Esophagus muscularis mucosa (tissue), 4 donors: ENCODE measurements at regions not wholly inside any gene's neighbourhood (a gene's known extent, or its start where the extent isn't known, plus 50 kb on each side); places are given as distances from the start of the nearest gene placed in this dataset.

Experiments
- DNase-seq: peaks from one replicate; pipeline ENCODE4 v3.0.0-alpha.2; 2017; ENCODE audit errors: extremely low spot score
- H3K27ac ChIP-seq, 4 donors: fragments of 200-600 bp; sonication (generic); replicated peaks in 1 of 4; 1 replicate in 3 of 4; 2 replicates in 1 of 4; pipeline ENCODE4 v1.5.1; 2016 to 2019; ENCODE audit warnings: mild to moderate bottlenecking in 1 of 4
- H3K27me3 ChIP-seq, 4 donors: fragments of 200-600 bp; sonication (generic); one replicate each; pipeline versions ENCODE4 v1.5.1 to v1.6.0; 2016 to 2019
- H3K36me3 ChIP-seq, 4 donors: fragments of 200-600 bp; sonication (generic); one replicate each; pipeline ENCODE4 v1.5.1; 2016 to 2019
- H3K4me1 ChIP-seq, 4 donors: fragments of 200-600 bp; sonication (generic); one replicate each; pipeline ENCODE4 v1.5.1; 2016 to 2019
- H3K4me3 ChIP-seq, 4 donors: fragments of 200-600 bp; sonication (generic); 1 replicate in 2 of 4; 2 replicates in 2 of 4; pipeline ENCODE4 v1.5.1; 2016 to 2019; ENCODE audit warnings: mild to moderate bottlenecking in 4 of 4, moderate library complexity in 1 of 4
- H3K9me3 ChIP-seq, 4 donors: fragments of 200-600 bp; sonication (generic); 1 replicate in 3 of 4; 2 replicates in 1 of 4; pipeline ENCODE4 v1.5.1; 2016 to 2019
- EP300 ChIP-seq: sonication (generic); formaldehyde crosslinking; IDR thresholded peaks from one replicate; pipeline ENCODE4 v1.6.1; 2017; ENCODE audit warnings: antibody characterized with exemption
- POLR2A ChIP-seq: fragments of 450-650 bp; IDR thresholded peaks from one replicate; pipeline ENCODE4 v1.6.1; 2017; ENCODE audit warnings: antibody characterized with exemption, moderate library complexity, mild to moderate bottlenecking, low read depth
- POLR2AphosphoS5 ChIP-seq, 2 donors: sonication (generic); formaldehyde crosslinking; IDR thresholded peaks; one replicate each; pipeline ENCODE4 v1.6.1; 2017; ENCODE audit warnings: antibody characterized with exemption in 2 of 2
- WGBS: methylation state at CpG from one replicate; pipeline ENCODE4 v1.1.5; 2018; 5-methylcytosine and 5-hydroxymethylcytosine counted together
- intact Hi-C: fragments of 100-400 bp; cut with DNase I; formaldehyde crosslinking; loops from one replicate; pipeline ENCODE4 v1.15.1; 2023
- TF ChIP-seq, protein P1 (sequence below), 3 experiments: fragments of 200-600 bp in 2 of 3; fragments of 450-650 bp in 1 of 3; sonication (generic) in 2 of 3; IDR thresholded peaks; one replicate each; pipeline ENCODE4 v1.5.1; 2017 to 2019; ENCODE audit warnings: antibody characterized with exemption in 3 of 3, mild to moderate bottlenecking in 2 of 3, moderate library complexity in 1 of 3

DNA sequence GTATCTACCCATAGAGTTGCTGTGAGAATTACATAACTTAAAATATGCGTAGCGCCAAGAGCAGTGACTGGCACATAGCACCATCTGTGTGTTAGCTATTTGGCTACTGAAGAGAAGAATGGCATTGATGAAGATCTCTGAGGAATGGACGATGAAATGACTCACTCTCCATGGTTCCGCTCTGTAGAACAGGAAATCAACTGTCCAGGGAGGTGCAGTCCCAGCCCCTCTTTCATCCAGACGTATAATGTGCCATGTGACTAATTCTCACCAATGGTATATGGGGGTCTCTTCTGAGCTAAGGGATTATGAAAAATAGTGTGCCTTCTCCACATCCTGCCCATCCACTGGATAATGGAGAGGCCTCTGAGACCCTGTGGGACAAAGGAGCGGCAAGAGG is 254.8 kb downstream of the CYP26B1 start:
- intact Hi-C loops = no loop called here
- H3K36me3 ChIP-seq = no peaks in the 10 kb centered on the region
- TF ChIP-seq POLR2AphosphoS5 (IDR thresholded peaks at IDR 0.05) (no peak), EP300 (no peak), POLR2A (no peak)
- TF ChIP-seq, protein P1, sequence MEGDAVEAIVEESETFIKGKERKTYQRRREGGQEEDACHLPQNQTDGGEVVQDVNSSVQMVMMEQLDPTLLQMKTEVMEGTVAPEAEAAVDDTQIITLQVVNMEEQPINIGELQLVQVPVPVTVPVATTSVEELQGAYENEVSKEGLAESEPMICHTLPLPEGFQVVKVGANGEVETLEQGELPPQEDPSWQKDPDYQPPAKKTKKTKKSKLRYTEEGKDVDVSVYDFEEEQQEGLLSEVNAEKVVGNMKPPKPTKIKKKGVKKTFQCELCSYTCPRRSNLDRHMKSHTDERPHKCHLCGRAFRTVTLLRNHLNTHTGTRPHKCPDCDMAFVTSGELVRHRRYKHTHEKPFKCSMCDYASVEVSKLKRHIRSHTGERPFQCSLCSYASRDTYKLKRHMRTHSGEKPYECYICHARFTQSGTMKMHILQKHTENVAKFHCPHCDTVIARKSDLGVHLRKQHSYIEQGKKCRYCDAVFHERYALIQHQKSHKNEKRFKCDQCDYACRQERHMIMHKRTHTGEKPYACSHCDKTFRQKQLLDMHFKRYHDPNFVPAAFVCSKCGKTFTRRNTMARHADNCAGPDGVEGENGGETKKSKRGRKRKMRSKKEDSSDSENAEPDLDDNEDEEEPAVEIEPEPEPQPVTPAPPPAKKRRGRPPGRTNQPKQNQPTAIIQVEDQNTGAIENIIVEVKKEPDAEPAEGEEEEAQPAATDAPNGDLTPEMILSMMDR (IDR thresholded peaks at IDR 0.05) = no peak
- no peak overlapping the region for H3K4me3 ChIP-seq
- WGBS = 88% methylated on average over 6 of the region's 6 CpGs
- H3K4me1 ChIP-seq = no peaks in the 10 kb centered on the region
- no peak overlapping the region for H3K27ac ChIP-seq
- no peaks in the 10 kb centered on the region for H3K9me3 ChIP-seq
- H3K27me3 ChIP-seq = peaks cover 0 to 16% (median 0%) of the 10 kb centered on the region in 4 donors
- peak; percentile 72 for DNase-seq

DNA sequence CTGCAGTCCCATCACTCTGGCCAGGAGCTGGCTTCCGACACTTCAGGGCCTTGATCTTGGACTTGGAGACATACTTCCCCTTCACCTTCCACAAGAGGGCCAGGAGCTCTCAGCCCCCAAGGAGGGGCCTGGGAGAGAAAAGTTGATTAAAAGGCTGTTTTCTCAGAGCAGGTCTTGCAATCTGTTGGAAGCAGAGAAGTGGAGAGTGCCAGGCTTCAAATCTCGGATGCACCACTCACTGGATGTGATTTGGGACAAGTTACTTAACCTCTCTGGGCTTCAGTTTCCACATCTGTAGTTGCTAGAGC is 255.3 kb downstream of the CYP26B1 start:
- intact Hi-C loops = no loop called here
- TF ChIP-seq EP300 (no peak), POLR2AphosphoS5 (IDR thresholded peaks at IDR 0.05) (no peak), POLR2A (no peak)
- TF ChIP-seq, protein P1 (IDR thresholded peaks at IDR 0.05) = no peak

GRCh38 chr2:71891719-71892422 is 255.8 kb downstream of the CYP26B1 start:
- Histone ChIP-seq H3K9me3 (no peaks in the 10 kb centered on the region), H3K36me3 (no peaks in the 10 kb centered on the region), H3K27me3 (peaks cover 0 to 16% (median 0%) of the 10 kb centered on the region in 4 donors), H3K27ac (no peak overlapping the region), H3K4me3 (no peak overlapping the region), H3K4me1 (no peaks in the 10 kb centered on the region)
- DNase-seq = peak; percentile 53
- WGBS = 88% methylated on average over 6 of the region's 6 CpGs
- no peak for TF ChIP-seq POLR2A
- no peak for TF ChIP-seq POLR2AphosphoS5 (IDR thresholded peaks at IDR 0.05)
- TF ChIP-seq, protein P1 (IDR thresholded peaks at IDR 0.05) = no peak
- no peak for TF ChIP-seq EP300
- intact Hi-C loops = no loop called here

More for the DNA sequence above, 255.3 kb downstream of the CYP26B1 start:
- H3K36me3 ChIP-seq = no peaks in the 10 kb centered on the region
- DNase-seq = peak; percentile 55
- no peaks in the 10 kb centered on the region for H3K4me1 ChIP-seq
- H3K9me3 ChIP-seq = no peaks in the 10 kb centered on the region
- H3K4me3 ChIP-seq = no peak overlapping the region
- peaks cover 0 to 16% (median 0%) of the 10 kb centered on the region in 4 donors for H3K27me3 ChIP-seq
- 85% methylated on average over 2 of the region's 2 CpGs for WGBS
- H3K27ac ChIP-seq = no peak overlapping the region

GRCh38 chr2:71891155-71891554 is 256.5 kb downstream of the CYP26B1 start:
- H3K4me3 ChIP-seq = no peak overlapping the region
- H3K27ac ChIP-seq = no peak overlapping the region
- TF ChIP-seq EP300 (no peak), POLR2AphosphoS5 (IDR thresholded peaks at IDR 0.05) (no peak), POLR2A (no peak)
- TF ChIP-seq, protein P1 (IDR thresholded peaks at IDR 0.05) = no peak
- peak; percentile 60 for DNase-seq
- H3K36me3 ChIP-seq = no peaks in the 10 kb centered on the region
- H3K4me1 ChIP-seq = no peaks in the 10 kb centered on the region
- WGBS = no CpG with 5 or more reads among the region's 5 CpGs
- peaks cover 0 to 3% (median 0%) of the 10 kb centered on the region in 4 donors for H3K9me3 ChIP-seq
- intact Hi-C loops = no loop called here
- H3K27me3 ChIP-seq = peaks cover 0 to 16% (median 0%) of the 10 kb centered on the region in 4 donors
